ENCODE measurements at regions not wholly inside any gene's neighbourhood (a gene's known extent, or its start where the extent isn't known, plus 50 kb on each side); places are given as distances from the start of the nearest gene placed in this dataset.

DNA sequence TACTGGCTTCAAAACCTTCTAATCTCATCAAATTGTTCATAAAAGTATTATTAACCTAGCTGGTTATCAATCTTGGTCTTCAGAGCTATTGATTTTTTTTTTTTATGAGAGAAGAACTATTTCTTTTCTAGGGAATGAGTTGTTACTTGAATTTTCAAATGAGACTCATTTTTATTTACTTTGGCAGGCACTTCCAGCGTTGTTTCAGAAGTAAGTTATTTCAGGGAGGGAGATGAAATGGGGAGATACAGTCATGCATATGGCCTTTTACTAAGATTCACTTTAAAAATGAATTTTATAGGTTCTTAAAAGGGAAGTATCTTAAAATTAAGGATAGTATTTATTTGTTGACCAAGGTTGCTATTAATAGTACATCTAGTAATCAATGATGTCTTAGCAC lies 129.6 kb downstream of the IZUMO3 start:
- POLR2A ChIA-PET, result no interaction called here

DNA sequence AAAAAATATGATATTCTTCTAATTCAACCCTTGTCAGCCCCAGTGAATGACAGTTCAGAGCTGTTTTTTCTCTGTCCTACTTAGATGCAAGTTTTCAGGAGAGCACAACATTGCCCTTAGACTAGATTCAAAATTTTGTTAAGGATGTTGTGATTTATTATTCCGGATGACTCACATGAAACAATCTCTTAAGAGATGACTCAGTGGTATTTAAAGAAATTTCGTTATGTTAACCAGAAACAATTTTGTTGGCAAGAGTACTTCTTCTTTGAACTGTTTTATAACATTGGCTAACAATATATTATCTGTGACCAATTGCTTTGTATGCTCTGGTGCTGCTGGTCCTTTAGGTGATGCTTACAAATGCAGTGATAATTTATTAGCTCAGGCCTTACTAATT lies 132.0 kb downstream of the IZUMO3 start:
- TF ChIP-seq EZH2 (IDR thresholded peaks at IDR 0.05; ENCODE audit: borderline replicate concordance, insufficient read depth, low read depth, low read length, poor library complexity, severe bottlenecking) (no peak), CTCF (IDR thresholded peaks at IDR 0.05) (no peak)
- H3K4me1 Mint-ChIP-seq, result no peaks in the 10 kb centered on the region
- ChIA-PET CTCF (no interaction called here), POLR2A (no interaction called here)
- no peak overlapping the region for H3K27ac ChIP-seq (ENCODE audit: low read length in 2 of 2)
- ATAC-seq (ENCODE audit: low read depth) (no peak), DNase-seq (no peak)
- H3K27me3 ChIP-seq (replicated peaks in 1 of 4; ENCODE audit: control extremely low read depth in 1 of 4, control insufficient read depth in 3 of 4, insufficient read depth in 4 of 4, low read length in 3 of 4), result no peaks in the 10 kb centered on the region
- no CpG with 5 or more reads among the region's 2 CpGs for WGBS (ENCODE audit: insufficient coverage)
- no peak overlapping the region for H3K9ac ChIP-seq (ENCODE audit: low read length)
- intact Hi-C loops (cut with micrococcal nuclease), result no loop called here
- H3K4me2 ChIP-seq (replicated peaks; ENCODE audit: low read depth, low read length, poor library complexity, severe bottlenecking), result no peak overlapping the region
- no peaks in the 10 kb centered on the region for H3K4me1 ChIP-seq (ENCODE audit: control insufficient read depth in 2 of 2, insufficient read depth in 2 of 2, low read length in 2 of 2)
- H3K79me2 ChIP-seq (ENCODE audit: control insufficient read depth, insufficient read depth, low read length), result no peaks in the 10 kb centered on the region
- no peaks in the 10 kb centered on the region for H4K20me1 ChIP-seq (ENCODE audit: control insufficient read depth, insufficient read depth, low read length, poor library complexity, severe bottlenecking)
- no peak overlapping the region for H3K4me3 ChIP-seq (ENCODE audit: control extremely low read depth in 1 of 5, extremely low read depth in 1 of 5, insufficient read depth in 1 of 5, low read depth in 2 of 5, low read length in 4 of 5)
- H3K27ac Mint-ChIP-seq, result no peak overlapping the region
- H2AFZ ChIP-seq (ENCODE audit: insufficient read depth, low read depth, low read length, poor library complexity, severe bottlenecking), result no peak overlapping the region
- no peaks in the 10 kb centered on the region for H3K36me3 ChIP-seq (replicated peaks in 1 of 2; ENCODE audit: control extremely low read depth in 1 of 2, control insufficient read depth in 1 of 2, extremely low read depth in 1 of 2, insufficient read depth in 2 of 2, low read length in 1 of 2)
- H3K9me3 ChIP-seq (ENCODE audit: control extremely low read depth in 1 of 3, control insufficient read depth in 2 of 3, insufficient read depth in 1 of 3, low read length in 2 of 3), result peaks cover 0 to 5% (median 0%) of the 10 kb centered on the region in 3 donors
- H3K4me3 Mint-ChIP-seq, result no peak overlapping the region
- peaks cover 11% of the 10 kb centered on the region for H3K9me3 Mint-ChIP-seq (ENCODE audit: insufficient read depth)
- no peaks in the 10 kb centered on the region for H3K27me3 Mint-ChIP-seq

More for the DNA sequence above, 129.6 kb downstream of the IZUMO3 start:
- TF ChIP-seq EZH2 (IDR thresholded peaks at IDR 0.05; ENCODE audit: borderline replicate concordance, insufficient read depth, low read depth, low read length, poor library complexity, severe bottlenecking) (no peak), CTCF (IDR thresholded peaks at IDR 0.05) (no peak)
- no CpG with 5 or more reads among the region's 1 CpG for WGBS (ENCODE audit: insufficient coverage)
- Mint-ChIP-seq H3K4me1 (no peaks in the 10 kb centered on the region), H3K4me3 (no peak overlapping the region), H3K9me3 (ENCODE audit: insufficient read depth) (peaks cover 11% of the 10 kb centered on the region), H3K27ac (no peak overlapping the region), H3K27me3 (no peaks in the 10 kb centered on the region)
- intact Hi-C loops (cut with micrococcal nuclease), result no loop called here
- H3K36me3 ChIP-seq (replicated peaks in 1 of 2; ENCODE audit: control extremely low read depth in 1 of 2, control insufficient read depth in 1 of 2, extremely low read depth in 1 of 2, insufficient read depth in 2 of 2, low read length in 1 of 2), result no peaks in the 10 kb centered on the region
- H3K79me2 ChIP-seq (ENCODE audit: control insufficient read depth, insufficient read depth, low read length), result no peaks in the 10 kb centered on the region
- H3K9me3 ChIP-seq (ENCODE audit: control extremely low read depth in 1 of 3, control insufficient read depth in 2 of 3, insufficient read depth in 1 of 3, low read length in 2 of 3), result no peaks in the 10 kb centered on the region
- no peak overlapping the region for H3K4me2 ChIP-seq (replicated peaks; ENCODE audit: low read depth, low read length, poor library complexity, severe bottlenecking)
- H3K9ac ChIP-seq (ENCODE audit: low read length), result no peak overlapping the region
- no peak overlapping the region for H2AFZ ChIP-seq (ENCODE audit: insufficient read depth, low read depth, low read length, poor library complexity, severe bottlenecking)
- CTCF ChIA-PET, result no interaction called here
- no peaks in the 10 kb centered on the region for H3K27me3 ChIP-seq (replicated peaks in 1 of 4; ENCODE audit: control extremely low read depth in 1 of 4, control insufficient read depth in 3 of 4, insufficient read depth in 4 of 4, low read length in 3 of 4)
- DNase-seq, result no peak
- no peak for ATAC-seq (ENCODE audit: low read depth)
- H4K20me1 ChIP-seq (ENCODE audit: control insufficient read depth, insufficient read depth, low read length, poor library complexity, severe bottlenecking), result no peaks in the 10 kb centered on the region
- no peak overlapping the region for H3K27ac ChIP-seq (ENCODE audit: low read length in 2 of 2)
- H3K4me3 ChIP-seq (ENCODE audit: control extremely low read depth in 1 of 5, extremely low read depth in 1 of 5, insufficient read depth in 1 of 5, low read depth in 2 of 5, low read length in 4 of 5), result no peak overlapping the region
- no peaks in the 10 kb centered on the region for H3K4me1 ChIP-seq (ENCODE audit: control insufficient read depth in 2 of 2, insufficient read depth in 2 of 2, low read length in 2 of 2)
